K562 (cell line): ENCODE measurements at regions not wholly inside any gene's neighbourhood (a gene's known extent, or its start where the extent isn't known, plus 50 kb on each side); places are given as distances from the start of the nearest gene placed in this dataset.

Experiments
- ATAC-seq: fragments of 200-7000 bp; cut with Tn5 transposase; 3 replicates; pipeline ENCODE4 v1.9.1; 2020; ENCODE audit warnings: moderate library complexity
- BruUV-seq: library from RNA; stranded (reverse); fragments of 400-500 nt; replicated peaks from 2 replicates; lab custom pipeline; 2021; lab: Mats Ljungman, UMichigan
- CTCF ChIA-PET: fragments of 300-600 bp; formaldehyde crosslinking; extraction: SDS; loops from one replicate; lab custom pipeline; 2021; ENCODE audit warnings: low intra/inter-chr PET ratio; lab: Yijun Ruan, JAX
- POLR2A ChIA-PET: fragments of 300-600, 350-650 bp; sonication (Branson Sonifier 250); formaldehyde crosslinking; extraction: SDS; loops from one replicate; lab custom pipeline; 2021; ENCODE audit warnings: antibody characterized with exemption, inconsistent platforms; lab: Yijun Ruan, JAX
- DNase-seq, 4 experiments: peaks; one replicate each; pipeline versions ENCODE4 v3.0.0 to v3.0.0-alpha.2; 2011 to 2018; ENCODE audit warnings: low spot score in 3 of 4, mixed read lengths in 3 of 4; ENCODE audit errors: extremely low read depth in 1 of 4
- FAIRE-seq: peaks from 2 replicates; lab custom pipeline; 2011; peaks lifted over from hg19 to GRCh38; lab: Jason Lieb, UNC
- H2AFZ ChIP-seq: 2 replicates; pipeline ENCODE4 v1.6.0; 2011; ENCODE audit warnings: low read depth, low read length, control low read depth, inconsistent platforms
- H3K27ac ChIP-seq: fragments of 200-600 bp; 3 replicates; pipeline ENCODE4 v1.8.0; 2011; ENCODE audit warnings: low read depth, mild to moderate bottlenecking, control low read depth, inconsistent platforms, low read length, moderate library complexity, mixed read lengths; ENCODE audit errors: extremely low read depth
- H3K27me3 ChIP-seq, 2 experiments: fragments of 300-600 bp in 1 of 2; 2 replicates in 1 of 2; 3 replicates in 1 of 2; pipeline versions ENCODE4 v1.6.0 to v1.8.0; 2011; ENCODE audit warnings: inconsistent platforms in 2 of 2, low read length in 2 of 2, mild to moderate bottlenecking in 1 of 2, mixed read lengths in 1 of 2, moderate library complexity in 1 of 2; ENCODE audit not compliant: control insufficient read depth in 2 of 2, insufficient read depth in 2 of 2
- H3K36me3 ChIP-seq: fragments of 300-600 bp; 3 replicates; pipeline ENCODE4 v1.8.0; 2011; ENCODE audit warnings: mild to moderate bottlenecking, low read length, inconsistent platforms; ENCODE audit not compliant: control insufficient read depth, insufficient read depth
- H3K4me1 ChIP-seq, 2 experiments: fragments of 200-600 bp in 1 of 2; replicated peaks in 1 of 2; 2 replicates in 1 of 2; 3 replicates in 1 of 2; pipeline versions ENCODE4 v1.5.1 to v1.8.0; 2011; ENCODE audit warnings: inconsistent platforms in 2 of 2, low read length in 2 of 2, mild to moderate bottlenecking in 1 of 2, mixed read lengths in 1 of 2, moderate library complexity in 1 of 2; ENCODE audit not compliant: control insufficient read depth in 2 of 2, insufficient read depth in 2 of 2
- H3K4me2 ChIP-seq: 2 replicates; pipeline ENCODE4 v1.6.1; 2011; ENCODE audit warnings: low read length, control low read depth, inconsistent platforms, mixed read lengths; ENCODE audit not compliant: insufficient read depth
- H3K4me3 ChIP-seq: fragments of 200-600 bp; sonication (generic), shearing (Covaris generic); 2 replicates; pipeline ENCODE4 v1.5.1; 2016; ENCODE audit warnings: control low read depth, inconsistent platforms
- H3K79me2 ChIP-seq: fragments of 200-600 bp; 3 replicates; pipeline ENCODE4 v1.8.0; 2011; ENCODE audit warnings: low read length, inconsistent platforms; ENCODE audit not compliant: control insufficient read depth, insufficient read depth
- H3K9ac ChIP-seq, 2 experiments: 2 replicates each; pipeline versions ENCODE4 v1.6.0 to v1.6.1; 2011; ENCODE audit warnings: low read depth in 2 of 2, low read length in 2 of 2, control low read depth in 1 of 2, inconsistent platforms in 1 of 2, mild to moderate bottlenecking in 1 of 2, mixed read lengths in 1 of 2; ENCODE audit not compliant: insufficient read depth in 1 of 2
- H3K9me1 ChIP-seq: one replicate; pipeline ENCODE4 v1.6.0; 2011; ENCODE audit warnings: inconsistent platforms, mild to moderate bottlenecking, low read length, moderate library complexity; ENCODE audit not compliant: control insufficient read depth, insufficient read depth
- H3K9me3 ChIP-seq: replicated peaks from 2 replicates; pipeline ENCODE4 v1.5.1; 2011; ENCODE audit warnings: low read depth, low read length, inconsistent platforms; ENCODE audit not compliant: control insufficient read depth, insufficient read depth
- H4K20me1 ChIP-seq: replicated peaks from 2 replicates; pipeline ENCODE4 v1.6.1; 2011; ENCODE audit warnings: low read length, inconsistent platforms, mixed read lengths; ENCODE audit not compliant: control insufficient read depth, insufficient read depth
- ATF3 ChIP-seq, 2 experiments: fragments of 450-650 bp in 1 of 2; sonication (generic) in 1 of 2; formaldehyde crosslinking in 1 of 2; IDR thresholded peaks in 1 of 2; conservative IDR thresholded peaks in 1 of 2; 2 replicates each; pipeline versions ENCODE4 v1.6.1 to v1.8.1; 2016 to 2023; ENCODE audit warnings: mild to moderate bottlenecking in 2 of 2, moderate library complexity in 2 of 2, inconsistent platforms in 1 of 2, missing genetic modification reagents in 1 of 2
- CHD2 ChIP-seq: IDR thresholded peaks from 2 replicates; pipeline ENCODE4 v1.6.1; 2011; ENCODE audit warnings: low read depth, low read length
- DACH1 ChIP-seq: fragments of 450-650 bp; IDR thresholded peaks from 2 replicates; pipeline ENCODE4 v1.6.1; 2018; ENCODE audit not compliant: partially characterized antibody
- DNMT1 ChIP-seq: fragments of 450-650 bp; IDR thresholded peaks from 2 replicates; pipeline ENCODE4 v1.6.1; 2016; ENCODE audit warnings: antibody characterized with exemption, mild to moderate bottlenecking
- E4F1 ChIP-seq: fragments of 250-450 bp; sonication (Bioruptor Pico); IDR thresholded peaks from 2 replicates; pipeline ENCODE4 v1.5.0; 2021; ENCODE audit warnings: mild to moderate bottlenecking, borderline replicate concordance
- ESRRB ChIP-seq: fragments of 250-450 bp; sonication (Bioruptor Pico); IDR thresholded peaks from 2 replicates; pipeline ENCODE4 v1.5.0; 2020; ENCODE audit warnings: mild to moderate bottlenecking, moderate library complexity, borderline replicate concordance
- FOXK1 ChIP-seq: sonication (generic); formaldehyde crosslinking; IDR thresholded peaks from 2 replicates; pipeline ENCODE4 v1.8.0; 2022; ENCODE audit warnings: missing genetic modification reagents, mild to moderate bottlenecking, borderline replicate concordance
- HEY1 ChIP-seq: fragments of 250-450 bp; sonication (Bioruptor Pico); IDR thresholded peaks from 2 replicates; pipeline ENCODE4 v1.5.0; 2020; ENCODE audit warnings: mild to moderate bottlenecking, moderate library complexity, borderline replicate concordance
- MLLT1 ChIP-seq, 2 experiments: fragments of 450-650 bp; IDR thresholded peaks; 2 replicates each; pipeline ENCODE4 v1.6.1; 2016
- NFATC3 ChIP-seq: fragments of 450-650 bp; IDR thresholded peaks from 2 replicates; pipeline ENCODE4 v1.6.1; 2017; ENCODE audit warnings: mild to moderate bottlenecking
- SIN3A ChIP-seq, 2 experiments: fragments of 150-350 bp in 1 of 2; IDR thresholded peaks; 2 replicates each; pipeline ENCODE4 v1.6.1; 2011 to 2016; ENCODE audit warnings: borderline replicate concordance in 2 of 2, low read depth in 2 of 2, low read length in 2 of 2, mild to moderate bottlenecking in 2 of 2, moderate library complexity in 2 of 2; ENCODE audit not compliant: control insufficient read depth in 1 of 2
- SMAD3 ChIP-seq: fragments of 450-650 bp; formaldehyde crosslinking; conservative IDR thresholded peaks from 2 replicates; pipeline ENCODE4 v1.4.0; 2020; ENCODE audit warnings: mild to moderate bottlenecking
- SRF ChIP-seq, 2 experiments: fragments of 250-450, 450-650 bp in 1 of 2; sonication (Bioruptor Pico) in 1 of 2; sonication (generic) in 1 of 2; formaldehyde crosslinking; IDR thresholded peaks; 2 replicates each; pipeline versions ENCODE4 v1.5.0 to v1.5.1; 2020 to 2022; ENCODE audit warnings: mild to moderate bottlenecking in 1 of 2, missing genetic modification reagents in 1 of 2
- TAF1 ChIP-seq: IDR thresholded peaks from 2 replicates; pipeline ENCODE4 v1.6.1; 2011; ENCODE audit warnings: mild to moderate bottlenecking, low read length, moderate library complexity; ENCODE audit not compliant: insufficient read depth, control insufficient read depth, severe bottlenecking; ENCODE audit errors: extremely low read depth
- TBL1XR1 ChIP-seq, 2 experiments: IDR thresholded peaks; 2 replicates each; pipeline ENCODE4 v1.6.1; 2012; ENCODE audit warnings: improper control_type of control experiment in 2 of 2, low read length in 2 of 2, mild to moderate bottlenecking in 1 of 2
- ZNF324 ChIP-seq: fragments of 250-450 bp; sonication (Bioruptor Pico); IDR thresholded peaks from 2 replicates; pipeline ENCODE4 v1.4.0; 2020; ENCODE audit warnings: mild to moderate bottlenecking
- ZNF764 ChIP-seq: fragments of 250-450 bp; sonication (Bioruptor Pico); IDR thresholded peaks from 2 replicates; pipeline ENCODE4 v1.4.0; 2020; ENCODE audit warnings: low read depth, mild to moderate bottlenecking, moderate library complexity
- WGBS: fragments of 100-300 bp; shearing (Covaris generic); methylation state at CpG from one replicate; pipeline ENCODE4 v1.1.6; 2016; ENCODE audit warnings: low coverage, mixed read lengths; ENCODE audit not compliant: insufficient coverage; ENCODE audit errors: missing lambda C conversion rate; 5-methylcytosine and 5-hydroxymethylcytosine counted together
- in situ Hi-C: fragments of 300-500 bp; cut with MboI; formaldehyde crosslinking; loops from 4 replicates; pipeline ENCODE4 v1.15.0; 2018; ENCODE audit warnings: inconsistent platforms, mixed read lengths
- intact Hi-C: fragments of 100-400 bp; cut with micrococcal nuclease; formaldehyde crosslinking; loops from 2 replicates; pipeline ENCODE4 v1.14.2; 2022

GRCh38 chr14:65864984-65865383 is 452.5 kb downstream of the FUT8 start (continued):
- TF ChIP-seq E4F1 (CRISPR knock-in tag) (no peak), SIN3A (IDR thresholded peaks at IDR 0.05; ENCODE audit: borderline replicate concordance in 2 of 2, control insufficient read depth in 1 of 2, low read depth in 2 of 2, low read length in 2 of 2) (no peak)

GRCh38 chr14:65866448-65866847 is 453.9 kb downstream of the FUT8 start:
- H4K20me1 ChIP-seq: no peaks in the 10 kb centered on the region
- WGBS: 3% methylated on average over 3 of the region's 3 CpGs
- DNase-seq: no peak
- no peaks in the 10 kb centered on the region for H3K9me3 ChIP-seq
- H3K27ac ChIP-seq: no peak overlapping the region
- TF ChIP-seq ATF3 (IDR thresholded peaks at IDR 0.05): no peak
- no peak for TF ChIP-seq ATF3 (CRISPR knock-in tag; conservative IDR thresholded peaks at IDR 0.05)
- TF ChIP-seq SMAD3: no peak
- TF ChIP-seq TBL1XR1 (IDR thresholded peaks at IDR 0.05; ENCODE audit: low read length in 2 of 2): no peak
- TF ChIP-seq HEY1: no peak
- TF ChIP-seq TAF1: no peak
- TF ChIP-seq SRF (CRISPR knock-in tag; IDR thresholded peaks at IDR 0.05): no peak
- no peak for TF ChIP-seq NFATC3
- no peak for TF ChIP-seq ZNF324 (CRISPR knock-in tag)
- no peak for TF ChIP-seq DACH1
- TF ChIP-seq ESRRB (CRISPR knock-in tag): no peak
- no peak for TF ChIP-seq CHD2
- TF ChIP-seq MLLT1 (IDR thresholded peaks at IDR 0.05): no peak
- no peak for TF ChIP-seq FOXK1 (CRISPR knock-in tag)
- no peak for TF ChIP-seq SIN3A (IDR thresholded peaks at IDR 0.05; ENCODE audit: borderline replicate concordance in 2 of 2, control insufficient read depth in 1 of 2, low read depth in 2 of 2, low read length in 2 of 2)
- no peak for TF ChIP-seq DNMT1
- no peak for TF ChIP-seq ZNF764 (CRISPR knock-in tag)
- TF ChIP-seq, all 486 proteins: peak for 0
- intact Hi-C loops (no loop called here), in situ Hi-C loops (no loop called here)
- Histone ChIP-seq H3K36me3 (no peaks in the 10 kb centered on the region), H3K9me1 (no peaks in the 10 kb centered on the region), H3K79me2 (no peaks in the 10 kb centered on the region), H3K4me1 (no peaks in the 10 kb centered on the region), H3K4me2 (no peak overlapping the region), H3K27me3 (no peaks in the 10 kb centered on the region), H3K4me3 (no peak overlapping the region), H2AFZ (no peak overlapping the region), H3K9ac (no peak overlapping the region)
- CTCF ChIA-PET: no interaction called here
- POLR2A ChIA-PET: interaction anchor here (0.6 kb wide), 1 partner anchor 660 kb away, joined by 3 read pairs; no protein-coding TSS in a partner anchor
- ATAC-seq (no peak), FAIRE-seq (no peak)
- no TSS peak for BruUV-seq
